ENCODE measurements at regions not wholly inside any gene's neighbourhood (a gene's known extent, or its start where the extent isn't known, plus 50 kb on each side); places are given as distances from the start of the nearest gene placed in this dataset.

- no peak for DNase-seq
Measured at GRCh38 chr6:133698272-133698671, 190.6 kb upstream of the TCF21 start.

- DNase-seq, result no peak
Measured at GRCh38 chr6:133699741-133700385, 189.1 kb upstream of the TCF21 start.

DNA sequence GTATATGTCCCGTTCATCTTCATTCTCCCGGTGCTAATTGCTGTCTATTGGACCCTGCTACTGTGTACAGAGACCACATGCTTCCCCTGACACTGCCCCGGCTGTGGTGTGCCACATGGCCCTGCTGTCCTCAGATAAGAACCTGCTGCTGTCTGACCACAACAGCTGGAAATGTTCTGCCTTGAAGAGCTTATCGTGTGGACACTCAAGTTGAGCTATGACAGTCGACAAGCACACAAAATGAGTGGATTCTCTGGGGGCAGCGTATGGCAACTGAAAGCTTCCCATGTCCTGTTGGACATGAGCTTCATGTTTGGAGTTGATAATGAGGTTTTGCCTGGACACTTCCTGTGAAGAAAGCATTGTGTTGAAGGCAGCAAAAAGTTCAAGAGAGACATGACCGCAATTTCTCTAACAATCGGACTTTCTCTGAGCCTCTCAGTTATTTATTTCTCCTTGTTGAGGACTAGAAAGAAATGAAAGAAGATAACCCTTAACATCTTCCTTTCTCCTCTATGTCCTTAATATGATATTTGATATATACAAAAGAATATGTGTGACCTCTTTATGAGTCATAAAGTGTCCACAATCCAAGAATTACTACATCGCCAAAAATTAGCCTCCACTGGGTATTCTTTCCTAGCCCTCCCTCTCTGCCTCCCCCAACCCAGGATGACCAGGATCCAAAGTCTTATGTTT, 187.1 kb upstream of the TCF21 start:
- DNase-seq, result no peak

DNA sequence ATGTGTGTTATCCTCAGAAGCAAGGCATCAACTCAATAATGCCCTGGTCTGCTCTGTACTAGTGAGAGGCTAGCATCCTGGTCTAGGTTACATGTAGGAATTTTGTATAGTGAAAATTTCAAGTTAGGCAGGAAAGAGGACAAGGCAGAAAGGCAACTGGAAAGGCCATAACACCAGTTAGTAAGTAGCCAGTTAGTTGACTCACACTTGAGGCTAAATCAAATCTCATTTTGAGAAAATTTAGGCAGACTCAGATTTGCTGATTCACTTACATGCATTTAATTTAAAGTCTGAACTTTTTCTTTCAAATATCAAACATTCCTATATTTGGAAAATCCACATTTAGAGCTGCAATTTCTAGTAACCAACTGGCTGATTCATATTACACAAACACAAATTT, 184.5 kb upstream of the TCF21 start:
- no peak for DNase-seq

- no peak for DNase-seq
Measured at GRCh38 chr6:133705066-133705465, 183.8 kb upstream of the TCF21 start.

- no peak for DNase-seq
Measured at GRCh38 chr6:133705731-133706130, 183.2 kb upstream of the TCF21 start.

- no peak for DNase-seq
Measured at GRCh38 chr6:133707456-133707855, 181.5 kb upstream of the TCF21 start.

DNA sequence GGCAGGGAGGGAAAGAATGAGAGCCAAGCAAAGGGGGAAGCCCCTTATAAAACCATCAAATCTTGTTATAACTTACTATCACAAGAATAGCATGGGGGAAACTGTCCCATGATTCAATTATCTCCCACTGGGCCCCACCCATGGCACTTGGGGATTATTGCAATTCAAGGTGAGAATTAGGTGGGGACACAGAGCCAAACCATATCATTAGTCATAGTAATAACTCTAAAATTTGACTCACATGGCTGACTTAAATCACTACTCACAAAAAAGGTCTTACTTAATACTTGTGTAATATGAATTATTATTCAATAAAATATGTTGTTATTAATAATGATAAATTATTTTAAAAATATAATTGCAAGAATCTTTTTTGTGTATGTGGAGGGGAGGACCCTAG, 178.1 kb upstream of the TCF21 start:
- DNase-seq, result no peak

DNA sequence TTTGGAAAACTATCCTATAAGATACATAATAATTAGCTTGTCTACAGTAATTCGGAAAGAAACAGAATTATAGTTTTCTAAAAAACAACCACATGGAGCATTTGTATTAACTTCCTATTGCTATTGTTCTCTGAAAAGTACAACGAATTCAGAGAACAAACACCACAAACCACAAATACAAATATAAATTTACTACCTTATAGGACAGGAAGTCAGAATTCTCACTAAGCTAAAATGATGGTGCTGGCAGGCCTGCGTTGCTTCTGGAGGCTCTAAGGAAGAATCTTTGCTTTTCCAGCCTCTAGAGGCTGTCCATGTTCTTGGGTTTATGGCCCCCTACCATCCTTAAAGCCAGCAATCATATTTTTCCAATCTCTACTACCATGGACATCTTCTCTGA, 173.6 kb upstream of the TCF21 start:
- DNase-seq, result no peak

DNA sequence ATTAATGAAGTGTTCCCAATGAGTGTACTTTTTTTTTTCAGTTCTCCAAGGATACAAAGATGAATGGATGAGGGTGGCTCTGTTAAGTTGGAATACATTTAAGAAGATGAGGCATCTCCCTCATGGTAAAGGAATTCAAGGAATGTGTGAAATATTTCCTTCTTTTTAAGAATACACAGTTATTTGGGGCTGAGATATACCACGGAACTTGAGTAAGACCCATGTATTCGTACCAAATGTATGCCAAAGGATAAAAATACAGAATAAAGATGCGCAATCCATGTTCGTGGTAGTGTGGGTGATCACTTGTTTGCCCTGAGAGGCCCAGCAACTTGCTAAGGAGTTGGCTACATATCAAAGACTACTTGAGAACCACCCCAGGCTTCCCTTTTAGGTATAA, 164.2 kb upstream of the TCF21 start:
- no peak for DNase-seq

GRCh38 chr6:133726188-133726587, 162.7 kb upstream of the TCF21 start:
- DNase-seq, result no peak

DNA sequence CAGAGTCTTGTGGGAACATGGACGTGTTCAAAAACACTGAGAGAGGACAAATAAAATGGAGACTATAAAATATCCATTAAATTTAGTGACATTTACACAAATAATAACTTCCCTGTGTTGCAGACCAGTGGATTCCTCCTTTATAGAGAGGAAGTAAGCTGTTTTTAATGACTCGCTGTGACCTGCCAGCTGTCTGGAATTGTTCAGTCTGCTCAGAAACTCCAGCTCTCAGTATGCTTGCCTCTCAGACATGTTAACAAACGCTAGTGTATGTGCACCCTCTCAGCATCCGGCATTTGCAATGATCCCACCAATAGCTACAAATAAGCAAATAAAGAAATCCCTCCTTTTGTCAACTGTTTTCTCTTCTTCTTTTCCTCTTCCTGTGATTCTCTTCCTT, 158.0 kb upstream of the TCF21 start:
- no peak for DNase-seq

DNA sequence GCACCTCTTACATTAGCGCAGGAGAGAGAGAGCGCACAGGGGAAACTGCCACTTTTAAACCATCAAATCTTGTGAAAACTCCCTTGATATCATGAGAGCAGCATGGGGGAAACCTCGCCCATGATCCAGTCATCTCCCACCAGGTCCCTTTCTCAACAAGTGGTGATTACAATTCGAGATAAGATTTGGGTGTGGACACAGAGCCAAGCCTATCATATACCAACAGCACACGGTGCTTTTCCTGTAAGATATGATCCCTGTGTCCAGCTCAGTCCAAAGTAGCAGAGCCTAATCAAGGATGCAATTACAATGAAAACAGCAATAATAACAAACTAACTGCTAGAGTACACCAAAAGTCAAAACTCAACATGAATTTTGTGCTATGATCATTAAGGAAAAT, 148.7 kb upstream of the TCF21 start:
- no peak for DNase-seq

- no peak for DNase-seq
Measured at GRCh38 chr6:133740816-133741215, 148.1 kb upstream of the TCF21 start.

- DNase-seq, result no peak
Measured at GRCh38 chr6:133741375-133741861, 147.5 kb upstream of the TCF21 start.

- no peak for DNase-seq
Measured at GRCh38 chr6:133743621-133744020, 145.3 kb upstream of the TCF21 start.

- DNase-seq, result no peak
Measured at GRCh38 chr6:133746417-133746770, 142.5 kb upstream of the TCF21 start.

GRCh38 chr6:133748628-133749027, 140.3 kb upstream of the TCF21 start:
- DNase-seq, result no peak

- no peak for DNase-seq
Measured at GRCh38 chr6:133749427-133749826, 139.5 kb upstream of the TCF21 start.

- DNase-seq, result no peak
Measured at GRCh38 chr6:133752129-133752528, 136.8 kb upstream of the TCF21 start.

DNA sequence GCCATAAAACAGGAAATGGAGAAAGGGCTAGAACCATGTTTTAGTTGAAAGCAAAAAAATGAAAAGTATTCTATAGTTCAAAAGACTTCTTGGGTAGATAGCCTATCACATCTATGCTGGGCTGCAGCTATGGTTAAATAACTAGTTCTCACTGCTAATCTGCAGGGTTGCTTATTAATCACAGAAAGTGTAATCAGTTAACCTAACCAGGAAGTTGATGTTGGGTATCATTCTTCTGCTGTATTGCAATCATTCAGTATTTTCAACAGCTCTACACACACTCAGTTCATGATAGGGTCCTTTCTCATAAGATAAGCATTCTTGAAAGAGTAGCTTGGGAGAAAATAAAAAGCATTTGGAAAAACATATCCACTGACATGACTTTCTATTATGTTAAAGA, 135.2 kb upstream of the TCF21 start:
- DNase-seq, result no peak

GRCh38 chr6:133754298-133754697, 134.6 kb upstream of the TCF21 start:
- no peak for DNase-seq

DNA sequence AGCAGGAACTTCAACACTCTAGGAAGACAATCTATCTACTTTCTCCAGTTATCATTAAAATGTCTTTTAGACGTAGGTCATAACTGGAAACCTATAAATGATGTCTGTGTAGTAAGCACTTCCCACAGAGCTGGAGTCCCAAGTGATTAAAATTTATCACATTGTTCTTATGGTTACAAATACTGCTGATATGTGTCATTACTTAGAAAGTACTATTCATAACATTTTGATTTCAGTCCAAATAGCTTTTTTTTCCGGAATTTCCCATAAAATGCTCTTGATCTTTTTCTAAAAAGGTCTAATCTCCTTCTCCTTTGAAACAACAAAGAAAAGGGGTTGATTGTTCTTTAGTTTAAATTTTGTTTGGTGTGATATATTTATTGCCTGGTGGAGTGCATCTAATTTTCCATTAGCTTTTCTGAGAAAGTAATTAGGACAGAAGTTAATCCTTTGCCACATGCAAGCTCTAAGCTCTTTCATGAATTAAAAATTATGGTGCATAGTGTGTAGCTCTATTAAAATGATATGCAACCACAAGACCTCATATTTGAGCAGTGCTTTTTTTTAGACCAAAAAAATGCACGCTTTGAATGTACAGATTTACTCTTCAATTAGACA, 132.7 kb upstream of the TCF21 start:
- DNase-seq, result no peak

DNA sequence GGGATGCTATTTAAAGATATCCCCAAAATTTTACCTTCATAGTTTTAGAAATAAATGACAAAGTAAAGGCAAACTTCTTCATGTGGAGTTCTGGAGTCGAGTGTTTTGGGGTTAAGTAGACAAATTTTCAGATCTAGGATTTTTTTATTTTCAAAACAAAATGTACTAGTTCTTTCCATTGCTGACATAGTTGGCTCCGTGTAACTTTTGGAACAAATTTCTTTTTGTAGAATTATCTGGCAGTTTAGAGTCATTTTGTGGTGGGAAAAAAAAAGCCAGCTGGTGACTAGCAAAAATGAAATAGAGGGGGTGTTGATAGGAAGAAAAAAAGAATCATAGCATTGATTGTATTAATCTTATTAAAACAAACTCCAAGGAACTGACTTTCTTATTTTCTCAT, 131.6 kb upstream of the TCF21 start:
- no peak for DNase-seq
